ENCODE measurements at regions not wholly inside any gene's neighbourhood (a gene's known extent, or its start where the extent isn't known, plus 50 kb on each side); places are given as distances from the start of the nearest gene placed in this dataset.
"Not testable (repeated sequence)": the region's sequence is repeated elsewhere in the genome, so short reads cannot be mapped to it uniquely, and the experiment has no call there.

DNA sequence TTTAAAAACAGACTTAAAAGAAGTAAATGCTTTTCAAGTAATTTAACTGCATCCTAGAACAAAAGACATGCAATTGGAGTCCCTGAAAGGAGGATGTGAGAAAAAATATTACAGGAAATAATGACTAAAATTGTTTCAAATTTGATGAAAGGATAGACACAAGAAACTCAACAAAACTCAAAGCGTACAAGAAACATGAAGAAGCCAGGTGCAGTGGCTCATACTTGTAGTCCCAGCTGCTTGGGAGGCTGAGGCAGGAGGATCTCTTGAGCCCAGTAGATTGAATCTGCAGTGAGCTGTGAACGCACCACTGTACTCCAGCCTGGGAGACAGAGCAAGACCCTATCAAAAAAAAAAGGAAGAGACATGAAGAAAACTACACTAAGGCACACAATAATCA, 118.1 kb upstream of the SLC39A10 start:
- DNase-seq (ENCODE audit: low read depth in 4 of 4, low spot score in 3 of 4), result no peak

GRCh38 chr2:195537811-195538210, 119.2 kb upstream of the SLC39A10 start:
- DNase-seq (ENCODE audit: low read depth in 4 of 4, low spot score in 3 of 4), result no peak

DNA sequence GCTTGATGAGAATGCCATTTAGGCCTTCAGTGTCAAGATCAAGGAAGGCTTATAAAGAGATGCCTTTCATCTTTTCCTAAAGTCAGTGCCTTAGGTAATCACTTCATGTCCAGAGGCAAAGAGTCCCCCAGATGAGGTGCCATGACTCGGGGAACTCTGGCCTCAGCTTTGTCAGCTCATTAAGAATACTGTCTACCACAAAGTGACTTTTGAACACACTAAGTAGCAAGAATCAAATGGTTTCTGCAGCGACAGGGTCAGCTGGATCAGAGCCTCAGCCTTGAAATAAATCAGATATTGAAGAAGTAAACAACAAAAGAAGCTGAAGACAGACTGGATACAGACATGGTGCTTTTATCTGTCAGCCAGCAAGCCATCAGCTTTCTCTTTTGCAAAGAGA, 120.1 kb upstream of the SLC39A10 start:
- no peak for DNase-seq (ENCODE audit: low read depth in 4 of 4, low spot score in 3 of 4)

DNA sequence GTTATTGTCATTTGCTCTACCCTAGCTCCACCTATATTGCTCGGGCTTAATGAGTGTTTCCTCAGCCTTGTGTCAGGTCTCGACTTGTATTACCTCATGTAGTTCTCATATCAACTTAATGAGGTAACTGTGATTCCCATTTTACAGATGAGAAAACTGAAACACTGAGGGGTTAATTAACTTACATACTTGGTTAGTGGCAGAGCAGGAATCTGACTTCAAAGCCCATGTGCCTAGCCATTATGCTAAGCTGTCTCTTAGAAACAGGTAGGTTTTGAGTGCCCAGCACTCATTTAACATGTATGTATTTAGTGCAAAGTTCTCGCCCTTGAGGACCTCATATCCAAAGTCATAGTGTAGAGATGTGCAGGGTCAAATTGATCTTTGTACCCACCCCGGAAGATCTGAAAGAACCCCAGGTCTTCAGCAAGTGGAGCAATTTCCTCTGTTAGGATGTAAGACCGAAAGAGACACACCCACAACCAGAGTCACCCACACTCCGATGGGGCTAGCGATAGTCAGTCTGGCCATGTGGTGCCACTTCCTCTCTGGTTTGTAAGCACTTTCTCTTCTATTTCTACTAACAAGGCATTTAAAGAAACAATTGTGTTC, 121.0 kb upstream of the SLC39A10 start:
- DNase-seq (ENCODE audit: low read depth in 4 of 4, low spot score in 3 of 4), result no peak

GRCh38 chr2:195534971-195535370, 122.1 kb upstream of the SLC39A10 start:
- no peak for DNase-seq (ENCODE audit: low read depth in 4 of 4, low spot score in 3 of 4)

DNA sequence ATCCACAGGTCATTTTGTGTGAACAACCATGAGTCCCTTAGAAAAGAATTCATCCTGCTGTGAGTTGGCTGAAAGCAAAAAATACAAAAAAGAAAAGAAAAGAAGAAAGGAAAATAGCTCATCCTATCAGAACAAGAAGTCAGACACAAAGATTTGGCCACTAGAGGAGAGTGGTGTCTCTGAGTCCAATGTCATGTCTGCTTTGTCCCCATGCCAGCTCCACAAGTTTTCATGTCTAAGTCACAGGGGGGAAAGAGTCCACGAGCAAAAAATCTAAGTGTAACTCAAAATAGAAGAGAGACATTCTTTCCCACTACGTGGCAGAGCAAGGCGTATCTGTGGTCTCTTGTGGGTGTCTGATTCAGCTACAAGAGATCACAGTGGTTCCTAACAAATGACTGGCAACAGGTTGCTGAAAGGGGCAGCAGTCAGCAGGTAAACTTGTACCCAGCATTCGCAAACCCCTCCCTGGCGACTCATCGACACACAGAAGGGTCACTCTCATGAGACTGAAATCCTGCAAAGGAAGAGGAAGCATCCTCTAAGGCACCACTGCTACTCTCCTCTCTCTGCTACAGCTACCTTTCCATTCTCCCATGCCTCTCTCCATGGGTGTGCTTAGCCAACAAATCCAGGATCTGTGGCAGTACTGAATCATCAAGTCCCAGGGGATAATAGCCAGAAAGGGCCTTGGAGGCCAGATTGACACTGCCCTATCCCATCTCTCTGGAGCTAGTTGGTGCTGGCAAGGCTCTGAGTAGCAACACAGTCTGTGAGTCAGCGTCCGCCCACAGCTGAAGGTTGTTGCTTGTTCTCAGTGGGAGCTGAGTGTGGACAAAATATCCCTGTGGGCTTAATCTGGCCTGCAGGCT, 123.0 kb upstream of the SLC39A10 start:
- DNase-seq (ENCODE audit: low read depth in 4 of 4, low spot score in 3 of 4), result no peak

DNA sequence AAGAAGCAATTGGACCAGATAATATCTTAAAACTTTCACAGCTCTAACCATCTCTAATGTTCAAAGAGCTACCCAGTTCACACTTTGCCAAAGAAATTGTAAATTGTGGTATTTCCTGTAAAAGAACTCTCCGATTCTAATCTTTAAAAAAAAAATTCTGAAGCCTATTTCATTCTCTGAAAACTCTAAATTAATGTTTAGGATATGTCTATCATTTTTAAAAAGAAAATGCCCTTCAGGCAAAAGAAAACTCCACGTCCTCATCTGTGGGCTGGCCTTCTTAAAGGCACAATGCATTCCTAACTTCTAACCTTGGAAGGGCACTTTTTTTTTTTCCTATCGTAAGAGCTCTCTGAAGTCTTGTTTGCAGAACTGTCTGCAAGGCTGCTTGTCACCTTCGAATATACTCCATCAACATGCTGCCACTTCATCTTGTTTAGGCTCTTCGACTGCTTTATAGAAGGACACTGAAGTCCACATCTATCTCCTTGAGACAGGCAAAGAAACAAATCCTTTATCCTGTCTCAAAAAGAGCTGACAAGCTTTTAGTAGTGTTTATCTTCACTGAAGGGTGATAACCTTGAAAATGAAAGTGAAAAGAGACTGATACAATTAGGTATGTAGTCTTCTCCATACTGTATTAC, 124.3 kb upstream of the SLC39A10 start:
- no peak for DNase-seq (ENCODE audit: low read depth in 4 of 4, low spot score in 3 of 4)

DNA sequence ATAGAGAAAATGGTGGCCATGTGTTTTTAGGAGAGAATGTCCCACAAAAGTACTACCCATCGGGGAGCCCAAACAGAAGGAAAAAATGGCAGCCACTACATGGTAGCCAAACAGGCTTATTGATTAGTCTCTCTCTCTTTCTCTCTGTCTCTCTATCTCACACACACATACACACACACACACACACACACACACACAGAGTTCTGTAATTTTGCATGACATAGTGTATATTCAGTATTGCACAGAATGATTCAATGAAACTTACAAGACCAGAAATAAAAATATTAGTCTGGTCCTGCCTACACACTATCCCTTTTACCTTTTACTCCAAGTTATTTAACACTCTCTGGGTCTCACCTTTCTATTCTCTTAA, 124.8 kb upstream of the SLC39A10 start:
- DNase-seq (ENCODE audit: low read depth in 4 of 4, low spot score in 3 of 4), result no peak

GRCh38 chr2:195531754-195532153, 125.3 kb upstream of the SLC39A10 start:
- DNase-seq (ENCODE audit: low read depth in 4 of 4, low spot score in 3 of 4), result no peak

DNA sequence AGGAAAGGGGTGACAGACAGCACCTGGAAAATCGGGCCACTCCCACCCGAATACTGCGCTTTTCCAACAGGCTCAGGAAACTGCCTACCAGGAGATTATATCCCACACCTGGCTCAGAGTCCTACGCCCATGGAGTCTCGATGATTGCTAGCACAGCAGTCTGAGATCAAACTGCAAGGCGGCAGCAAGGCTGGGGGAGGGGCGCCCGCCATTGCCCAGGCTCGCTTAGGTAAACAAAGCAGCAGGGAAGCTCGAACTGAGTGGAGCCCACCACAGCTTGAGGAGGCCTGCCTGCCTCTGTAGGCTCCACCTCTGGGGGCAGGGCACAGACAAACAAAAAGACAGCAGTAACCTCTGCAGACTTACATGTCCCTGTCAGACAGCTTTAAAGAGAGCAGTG, 133.8 kb upstream of the SLC39A10 start:
- DNase-seq (ENCODE audit: low read depth in 4 of 4, low spot score in 3 of 4), result not testable (repeated sequence)

DNA sequence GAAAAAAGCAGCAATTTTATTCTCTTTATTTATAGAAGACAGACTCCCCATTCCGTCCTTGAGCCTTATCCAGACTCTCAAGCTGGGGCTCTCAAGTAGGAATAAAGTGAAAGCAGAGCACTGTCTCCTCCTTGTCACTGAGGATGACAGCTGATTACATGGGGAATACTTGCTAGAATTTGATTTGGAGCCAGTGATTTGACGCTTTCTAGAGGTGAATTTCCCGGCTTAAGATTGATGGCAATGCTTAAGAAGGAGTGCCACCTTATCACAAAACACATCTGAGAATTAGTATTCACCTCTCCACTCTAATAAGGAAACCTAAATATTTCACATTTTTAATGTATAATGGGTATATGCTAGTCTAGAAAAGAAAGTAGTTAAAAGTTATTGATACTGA, 135.4 kb upstream of the SLC39A10 start:
- DNase-seq (ENCODE audit: low read depth in 4 of 4, low spot score in 3 of 4), result no peak

GRCh38 chr2:195520671-195521155, 136.3 kb upstream of the SLC39A10 start:
- DNase-seq (ENCODE audit: low read depth in 4 of 4, low spot score in 3 of 4), result no peak

DNA sequence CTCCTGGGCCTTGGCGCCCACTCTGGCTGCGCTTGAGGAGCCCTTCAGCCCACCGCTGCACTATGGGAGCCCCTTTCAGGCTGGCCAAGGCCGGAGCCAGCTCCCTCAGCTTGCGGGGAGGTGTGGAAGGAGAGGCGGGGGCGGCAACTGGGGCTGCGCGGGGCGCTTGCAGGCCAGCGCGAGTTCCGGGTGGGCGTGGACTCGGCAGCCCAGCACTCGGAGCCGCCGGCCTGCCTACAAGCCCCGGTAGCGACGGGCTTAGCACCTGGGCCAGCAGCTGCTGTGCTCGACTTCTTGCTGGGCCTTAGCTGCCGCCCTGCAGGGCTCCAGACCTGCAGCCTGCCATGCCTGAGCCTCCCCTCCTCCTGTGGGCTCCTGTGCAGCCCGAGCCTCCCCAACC, 141.5 kb upstream of the SLC39A10 start:
- no peak for DNase-seq (ENCODE audit: low read depth in 4 of 4, low spot score in 3 of 4)

DNA sequence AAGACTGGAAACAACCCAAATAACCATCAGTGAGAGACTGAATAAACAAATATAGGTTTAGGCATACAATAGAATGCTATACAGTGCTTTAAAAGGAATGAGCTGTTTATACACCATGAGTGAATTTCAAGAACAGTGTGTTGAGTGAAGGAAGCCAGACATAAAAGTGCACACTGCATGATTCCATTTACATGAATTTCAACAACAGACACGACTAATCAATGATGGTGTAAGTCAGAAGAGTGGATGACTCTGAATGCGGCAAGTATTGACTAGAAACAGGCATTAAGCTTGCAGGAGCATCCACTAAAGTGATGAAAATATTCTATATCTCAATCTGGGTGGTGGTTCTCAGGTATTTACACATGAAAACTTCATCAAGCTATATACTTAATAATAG, 142.7 kb upstream of the SLC39A10 start:
- no peak for DNase-seq (ENCODE audit: low read depth in 4 of 4, low spot score in 3 of 4)

- DNase-seq (ENCODE audit: low read depth in 4 of 4, low spot score in 3 of 4), result no peak
These were observed 143.9 kb upstream of the SLC39A10 start for GRCh38 chr2:195513119-195513518.

GRCh38 chr2:195509551-195509950, 147.5 kb upstream of the SLC39A10 start:
- no peak for DNase-seq (ENCODE audit: low read depth in 4 of 4, low spot score in 3 of 4)

DNA sequence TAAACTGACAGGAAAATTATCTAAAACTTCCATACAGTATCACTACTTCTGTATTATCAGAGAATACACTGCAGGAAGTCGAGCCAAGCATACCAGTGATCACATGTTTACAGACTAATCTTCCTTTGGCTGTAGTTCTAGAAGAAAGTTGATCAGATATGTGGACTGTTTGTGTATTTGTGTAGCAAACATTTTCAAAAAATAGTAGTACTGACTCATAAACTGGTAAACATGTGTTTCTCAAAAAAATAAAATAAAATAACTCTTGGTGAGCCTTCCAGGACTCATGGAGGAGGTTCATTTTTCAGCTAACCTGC, 148.9 kb upstream of the SLC39A10 start:
- no peak for DNase-seq (ENCODE audit: low read depth in 4 of 4, low spot score in 3 of 4)

DNA sequence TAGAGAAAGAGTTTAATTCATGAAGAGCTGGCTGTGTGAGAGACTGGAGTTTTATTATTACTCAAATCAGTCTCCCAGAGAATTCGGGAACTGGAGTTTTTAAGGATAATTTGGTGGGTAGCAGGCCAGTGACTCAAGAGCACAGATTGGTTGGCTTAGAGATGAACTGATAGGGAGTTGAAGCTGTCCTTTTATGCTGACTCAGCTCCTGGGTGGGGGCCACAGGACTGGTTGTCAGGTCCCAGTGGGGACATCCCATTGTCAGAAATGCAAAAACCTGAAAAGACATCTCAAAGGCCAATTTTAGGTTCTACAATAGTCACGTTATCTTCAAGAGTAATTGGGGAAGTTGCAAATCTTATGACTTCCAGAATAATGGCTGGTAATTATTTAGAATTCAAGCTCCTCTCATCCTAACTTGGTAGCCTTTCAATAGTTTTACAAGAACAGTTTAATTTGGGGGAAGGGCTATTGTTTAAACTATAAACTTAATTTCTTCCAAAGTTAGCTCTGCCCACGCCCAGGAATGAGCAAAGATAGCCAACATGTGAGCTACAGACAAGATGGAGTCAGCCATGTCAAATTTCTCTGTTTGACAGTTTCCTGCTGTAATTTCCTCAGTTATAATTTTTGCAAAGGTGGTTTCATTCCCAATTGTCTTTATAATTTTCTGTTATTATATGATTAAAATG, 149.4 kb upstream of the SLC39A10 start:
- DNase-seq (ENCODE audit: low read depth in 4 of 4, low spot score in 3 of 4), result no peak

GRCh38 chr2:195505701-195506100, 151.3 kb upstream of the SLC39A10 start:
- no peak for DNase-seq (ENCODE audit: low read depth in 4 of 4, low spot score in 3 of 4)

- DNase-seq (ENCODE audit: low read depth in 4 of 4, low spot score in 3 of 4), result no peak
These were observed 153.8 kb upstream of the SLC39A10 start for GRCh38 chr2:195503208-195503607.

DNA sequence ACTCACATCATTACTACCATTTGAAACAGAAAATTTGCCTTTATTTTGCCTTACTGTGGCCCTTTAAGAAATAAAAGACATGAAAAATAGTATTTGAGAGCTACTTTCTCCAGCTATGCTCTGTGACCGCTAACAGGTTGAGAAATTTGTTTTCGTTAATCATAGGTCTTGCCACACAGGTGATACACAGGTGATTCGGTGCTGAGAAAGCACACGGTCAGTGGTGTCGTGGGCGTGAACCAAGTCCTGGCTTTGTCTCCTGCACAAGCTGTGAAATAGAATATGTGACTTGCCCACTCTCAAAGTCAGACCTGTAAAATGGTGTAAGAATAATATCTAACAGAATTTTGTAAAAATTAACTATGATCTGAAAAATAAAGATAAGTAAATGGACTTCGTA, 155.3 kb upstream of the SLC39A10 start:
- no peak for DNase-seq (ENCODE audit: low read depth in 4 of 4, low spot score in 3 of 4)
